Naive thymus-derived CD4-positive, alpha-beta T cell (primary cell): ENCODE measurements at regions not wholly inside any gene's neighbourhood (a gene's known extent, or its start where the extent isn't known, plus 50 kb on each side); places are given as distances from the start of the nearest gene placed in this dataset.
"Not testable (repeated sequence)": the region's sequence is repeated elsewhere in the genome, so short reads cannot be mapped to it uniquely, and the experiment has no call there.

ENCODE experiments used
- ATAC-seq: fragments of 150-1000 bp; cut with Tn5 transposase; 2 replicates; pipeline ENCODE4 v1.10.0; 2021; ENCODE audit warnings: mild to moderate bottlenecking, moderate library complexity
- CTCF ChIA-PET: fragments of 350-600 bp; sonication (Branson Sonifier 250); formaldehyde crosslinking; loops from one replicate; lab custom pipeline; 2021; ENCODE audit warnings: antibody characterized with exemption; lab: Charles Lee
- POLR2A ChIA-PET: fragments of 350-600 bp; sonication (Branson Sonifier 250); formaldehyde crosslinking; loops from one replicate; lab custom pipeline; 2021; ENCODE audit warnings: antibody characterized with exemption, inconsistent platforms; lab: Charles Lee
- DNase-seq, 9 donors: peaks; one replicate each; pipeline versions ENCODE4 v3.0.0 to v3.0.0-alpha.2; 2020 to 2022; ENCODE audit warnings: mixed read lengths in 1 of 9
- H3K27ac ChIP-seq: one replicate; pipeline ENCODE4 v1.7.0; 2013; ENCODE audit warnings: mild to moderate bottlenecking, low read depth, low read length, moderate library complexity
- H3K27me3 ChIP-seq, 2 donors: one replicate each; pipeline ENCODE4 v1.7.0; 2013; ENCODE audit warnings: low read length in 2 of 2, mild to moderate bottlenecking in 2 of 2, moderate library complexity in 2 of 2; ENCODE audit not compliant: control insufficient read depth in 2 of 2, insufficient read depth in 2 of 2
- H3K36me3 ChIP-seq, 3 experiments: 1 replicate in 2 of 3; 2 replicates in 1 of 3; pipeline ENCODE4 v1.7.0; 2013; ENCODE audit warnings: low read length in 3 of 3, mild to moderate bottlenecking in 3 of 3, moderate library complexity in 1 of 3; ENCODE audit not compliant: insufficient read depth in 3 of 3, control insufficient read depth in 2 of 3
- H3K4me1 ChIP-seq, 2 donors: one replicate each; pipeline ENCODE4 v1.7.0; 2013; ENCODE audit warnings: low read length in 2 of 2, mild to moderate bottlenecking in 2 of 2, moderate library complexity in 1 of 2; ENCODE audit not compliant: control insufficient read depth in 2 of 2, insufficient read depth in 2 of 2
- H3K4me3 ChIP-seq: 2 replicates; pipeline ENCODE4 v1.7.0; 2013; ENCODE audit warnings: mild to moderate bottlenecking, low read length
- H3K9me3 ChIP-seq, 3 experiments: 1 replicate in 2 of 3; 2 replicates in 1 of 3; pipeline ENCODE4 v1.7.0; 2013; ENCODE audit warnings: low read length in 3 of 3; ENCODE audit not compliant: control insufficient read depth in 2 of 3
- H3K27ac Mint-ChIP-seq, 9 donors: one replicate each; pipeline ENCODE4 v1.8.0; 2020 to 2022; ENCODE audit warnings: mixed read lengths in 9 of 9, mild to moderate bottlenecking in 8 of 9, moderate library complexity in 5 of 9, inconsistent platforms in 2 of 9
- H3K27me3 Mint-ChIP-seq, 5 donors: one replicate each; pipeline ENCODE4 v1.8.0; 2021 to 2022; ENCODE audit warnings: mixed read lengths in 5 of 5, mild to moderate bottlenecking in 1 of 5
- H3K36me3 Mint-ChIP-seq, 5 donors: one replicate each; pipeline ENCODE4 v1.8.0; 2020 to 2022; ENCODE audit warnings: mixed read lengths in 5 of 5, mild to moderate bottlenecking in 3 of 5, inconsistent platforms in 1 of 5
- H3K4me1 Mint-ChIP-seq, 7 donors: one replicate each; pipeline ENCODE4 v1.8.0; 2020 to 2022; ENCODE audit warnings: mixed read lengths in 7 of 7, mild to moderate bottlenecking in 3 of 7, inconsistent platforms in 1 of 7
- H3K4me3 Mint-ChIP-seq, 10 donors: one replicate each; pipeline ENCODE4 v1.8.0; 2020 to 2022; ENCODE audit warnings: mild to moderate bottlenecking in 10 of 10, mixed read lengths in 10 of 10, moderate library complexity in 6 of 10, inconsistent platforms in 2 of 10
- H3K9me3 Mint-ChIP-seq, 11 donors: one replicate each; pipeline ENCODE4 v1.8.0; 2020 to 2022; ENCODE audit warnings: mixed read lengths in 11 of 11, mild to moderate bottlenecking in 4 of 11, inconsistent platforms in 1 of 11, moderate library complexity in 1 of 11
- intact Hi-C, 2 donors: fragments of 100-400 bp; cut with micrococcal nuclease; formaldehyde crosslinking; loops; one replicate each; pipeline ENCODE4 v1.15.1; 2023

- Histone ChIP-seq H3K36me3 (no peaks in the 10 kb centered on the region), H3K4me1 (no peaks in the 10 kb centered on the region), H3K4me3 (no peak overlapping the region), H3K9me3 (no peaks in the 10 kb centered on the region), H3K27ac (no peak overlapping the region), H3K27me3 (no peaks in the 10 kb centered on the region)
- Mint-ChIP-seq H3K36me3 (no peaks in the 10 kb centered on the region), H3K9me3 (peaks cover 0 to 12% (median 2%) of the 10 kb centered on the region in 11 donors), H3K27me3 (peaks cover 0 to 28% (median 21%) of the 10 kb centered on the region in 5 donors), H3K27ac (no peak overlapping the region), H3K4me1 (no peaks in the 10 kb centered on the region), H3K4me3 (no peak overlapping the region)
- ChIA-PET POLR2A (no interaction called here), CTCF (no interaction called here)
- ATAC-seq (no peak), DNase-seq (no peak)
- intact Hi-C loops: no loop called here
These were observed 116.7 kb upstream of the CES5A start for GRCh38 chr16:55991843-55992242.

- no peak for DNase-seq
- peaks cover 0 to 12% (median 2%) of the 10 kb centered on the region in 11 donors for H3K9me3 Mint-ChIP-seq
- intact Hi-C loops: no loop called here
- H3K27me3 ChIP-seq: no peaks in the 10 kb centered on the region
- peaks cover 0 to 29% (median 20%) of the 10 kb centered on the region in 5 donors for H3K27me3 Mint-ChIP-seq
- H3K4me3 ChIP-seq: no peak overlapping the region
- no peak for ATAC-seq
- no peaks in the 10 kb centered on the region for H3K4me1 ChIP-seq
- no peaks in the 10 kb centered on the region for H3K9me3 ChIP-seq
- no peaks in the 10 kb centered on the region for H3K36me3 Mint-ChIP-seq
- ChIA-PET CTCF (no interaction called here), POLR2A (no interaction called here)
- no peaks in the 10 kb centered on the region for H3K36me3 ChIP-seq
- no peaks in the 10 kb centered on the region for H3K4me1 Mint-ChIP-seq
- H3K4me3 Mint-ChIP-seq: no peak overlapping the region
- no peak overlapping the region for H3K27ac ChIP-seq
- no peak overlapping the region for H3K27ac Mint-ChIP-seq
These were observed 114.4 kb upstream of the CES5A start for GRCh38 chr16:55989569-55989907.

DNA sequence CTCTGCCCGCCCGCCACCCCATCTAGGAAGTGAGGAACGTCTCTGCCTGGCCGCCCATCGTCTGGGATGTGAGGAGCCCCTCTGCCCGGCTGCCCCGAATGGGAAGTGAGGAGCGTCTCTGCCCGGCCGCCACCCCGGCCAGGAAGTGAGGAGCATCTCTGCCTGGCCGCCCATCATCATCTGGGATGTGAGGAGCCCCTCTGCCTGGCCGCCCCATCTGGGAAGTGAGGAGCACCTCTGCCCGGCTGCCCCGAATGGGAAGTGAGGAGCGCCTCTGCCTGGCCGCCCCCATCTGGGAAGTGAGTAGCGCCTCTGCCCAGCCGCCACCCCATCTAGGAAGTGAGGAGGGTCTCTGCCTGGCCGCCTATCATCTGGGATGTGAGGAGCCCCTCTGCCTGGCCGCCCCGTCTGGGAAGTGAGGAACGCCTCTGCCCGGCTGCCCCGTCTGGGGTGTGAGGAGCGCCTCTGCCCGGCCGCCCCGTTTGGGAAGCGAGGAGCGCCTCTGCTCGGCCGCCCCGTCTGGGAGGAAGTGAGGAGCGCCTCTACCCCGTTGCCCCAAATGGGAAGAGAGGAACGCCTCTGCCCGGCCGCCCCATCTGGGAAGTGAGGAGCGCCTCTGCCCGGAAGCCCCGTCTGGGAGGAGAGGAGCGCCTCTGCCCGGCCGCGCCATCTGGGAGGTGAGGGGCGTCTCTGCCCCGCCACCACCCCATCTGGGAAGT is 113.8 kb upstream of the CES5A start:
- H3K4me3 ChIP-seq, H3K4me3 Mint-ChIP-seq, H3K27ac ChIP-seq, CTCF ChIA-PET, H3K4me1 ChIP-seq, H3K4me1 Mint-ChIP-seq, H3K9me3 ChIP-seq, ATAC-seq, DNase-seq, H3K36me3 Mint-ChIP-seq, H3K27me3 ChIP-seq, H3K36me3 ChIP-seq, POLR2A ChIA-PET, intact Hi-C loops, H3K27ac Mint-ChIP-seq: not testable (repeated sequence)
- H3K27me3 Mint-ChIP-seq: peaks cover 0 to 31% (median 19%) of the 10 kb centered on the region in 5 donors
- H3K9me3 Mint-ChIP-seq: peaks cover 0 to 12% (median 2%) of the 10 kb centered on the region in 11 donors

DNA sequence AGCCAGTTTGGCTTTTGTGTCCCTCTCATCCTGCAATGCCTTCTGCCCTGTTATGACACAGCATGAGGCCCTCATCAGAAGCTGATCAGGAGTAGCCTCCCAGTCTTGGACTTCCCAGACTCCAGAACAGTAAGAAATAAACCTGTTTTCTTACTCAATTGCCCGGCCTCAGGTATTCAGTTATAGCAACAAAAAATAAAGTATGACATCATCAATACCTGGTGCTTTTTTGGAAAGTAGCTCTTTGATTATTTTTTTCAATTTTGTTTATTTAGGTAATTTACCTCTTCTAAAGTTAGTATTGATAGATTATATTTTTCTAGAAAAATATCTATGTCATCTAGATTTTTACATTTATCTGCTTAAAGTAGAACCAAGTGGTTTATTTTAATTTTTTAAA is 112.8 kb upstream of the CES5A start:
- no peak overlapping the region for H3K27ac Mint-ChIP-seq
- no peaks in the 10 kb centered on the region for H3K27me3 ChIP-seq
- DNase-seq: no peak
- H3K36me3 Mint-ChIP-seq: no peaks in the 10 kb centered on the region
- H3K9me3 Mint-ChIP-seq: peaks cover 0 to 12% (median 2%) of the 10 kb centered on the region in 11 donors
- intact Hi-C loops: no loop called here
- no peaks in the 10 kb centered on the region for H3K4me1 ChIP-seq
- no peak overlapping the region for H3K4me3 Mint-ChIP-seq
- no peaks in the 10 kb centered on the region for H3K4me1 Mint-ChIP-seq
- H3K9me3 ChIP-seq: no peaks in the 10 kb centered on the region
- ChIA-PET CTCF (no interaction called here), POLR2A (no interaction called here)
- ATAC-seq: no peak
- peaks cover 0 to 32% (median 23%) of the 10 kb centered on the region in 5 donors for H3K27me3 Mint-ChIP-seq
- no peaks in the 10 kb centered on the region for H3K36me3 ChIP-seq
- H3K27ac ChIP-seq: no peak overlapping the region
- no peak overlapping the region for H3K4me3 ChIP-seq

DNA sequence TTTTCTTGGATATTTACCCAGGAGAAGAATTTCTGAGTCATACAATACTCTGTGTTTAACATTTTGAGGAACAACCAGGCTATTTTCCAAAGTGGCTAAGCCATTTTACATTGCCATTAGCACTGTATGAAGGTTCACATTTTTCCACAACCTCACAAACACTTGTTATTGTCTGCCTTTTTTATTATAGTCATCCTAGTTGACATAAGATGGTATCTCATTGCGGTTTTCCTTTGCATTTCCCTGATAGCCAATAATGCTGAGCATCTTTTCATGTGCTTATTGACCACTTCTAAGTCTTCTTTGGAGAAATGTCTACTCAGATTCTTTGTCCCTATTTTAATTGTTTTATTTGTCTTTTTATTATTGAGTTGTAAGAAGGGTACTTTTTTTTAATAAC is 107.4 kb upstream of the CES5A start:
- ChIA-PET POLR2A (no interaction called here), CTCF (no interaction called here)
- Histone ChIP-seq H3K27ac (no peak overlapping the region), H3K36me3 (no peaks in the 10 kb centered on the region), H3K27me3 (no peaks in the 10 kb centered on the region), H3K4me1 (no peaks in the 10 kb centered on the region), H3K9me3 (no peaks in the 10 kb centered on the region), H3K4me3 (no peak overlapping the region)
- DNase-seq (no peak), ATAC-seq (no peak)
- Mint-ChIP-seq H3K4me3 (no peak overlapping the region), H3K4me1 (no peaks in the 10 kb centered on the region), H3K9me3 (peaks cover 0 to 7% (median 0%) of the 10 kb centered on the region in 11 donors), H3K36me3 (no peaks in the 10 kb centered on the region), H3K27me3 (peaks cover 2 to 18% (median 11%) of the 10 kb centered on the region in 5 donors), H3K27ac (no peak overlapping the region)
- intact Hi-C loops: no loop called here

- no peak overlapping the region for H3K4me3 ChIP-seq
- POLR2A ChIA-PET: no interaction called here
- no peak for DNase-seq
- no peak overlapping the region for H3K27ac ChIP-seq
- H3K27ac Mint-ChIP-seq: no peak overlapping the region
- CTCF ChIA-PET: no interaction called here
- no peak for ATAC-seq
- no peaks in the 10 kb centered on the region for H3K4me1 Mint-ChIP-seq
- peaks cover 0 to 6% (median 0%) of the 10 kb centered on the region in 11 donors for H3K9me3 Mint-ChIP-seq
- H3K36me3 ChIP-seq: no peaks in the 10 kb centered on the region
- H3K36me3 Mint-ChIP-seq: no peaks in the 10 kb centered on the region
- H3K27me3 Mint-ChIP-seq: peaks cover 4 to 14% (median 11%) of the 10 kb centered on the region in 5 donors
- H3K27me3 ChIP-seq: no peaks in the 10 kb centered on the region
- H3K4me3 Mint-ChIP-seq: no peak overlapping the region
- no peaks in the 10 kb centered on the region for H3K9me3 ChIP-seq
- H3K4me1 ChIP-seq: no peaks in the 10 kb centered on the region
- intact Hi-C loops: no loop called here
These were observed 106.4 kb upstream of the CES5A start for GRCh38 chr16:55981557-55981956.

DNA sequence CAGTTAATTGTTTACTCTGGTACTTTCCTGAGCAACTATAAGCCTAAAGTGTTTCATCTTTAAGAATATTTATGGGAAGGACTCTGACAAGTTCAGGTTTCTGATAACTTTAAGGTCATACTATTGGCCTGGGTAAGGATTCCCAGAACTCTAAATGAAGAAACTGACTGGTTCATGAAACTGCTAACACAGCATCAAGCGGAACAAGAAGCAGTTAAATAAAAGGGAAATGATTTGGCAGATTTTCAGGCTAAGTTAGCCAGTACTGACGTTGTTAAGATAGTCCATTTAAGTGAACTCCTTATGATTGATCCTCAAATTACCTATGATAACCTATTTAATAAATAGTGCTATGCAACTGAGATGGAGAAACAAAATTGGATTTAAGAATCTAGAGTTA is 101.6 kb upstream of the CES5A start:
- no peaks in the 10 kb centered on the region for H3K4me1 Mint-ChIP-seq
- CTCF ChIA-PET: no interaction called here

More for the DNA sequence above, 101.6 kb upstream of the CES5A start:
- Histone ChIP-seq H3K4me1 (no peaks in the 10 kb centered on the region), H3K27ac (no peak overlapping the region), H3K36me3 (no peaks in the 10 kb centered on the region), H3K4me3 (no peak overlapping the region), H3K9me3 (no peaks in the 10 kb centered on the region), H3K27me3 (no peaks in the 10 kb centered on the region)
- H3K36me3 Mint-ChIP-seq: no peaks in the 10 kb centered on the region
- no peak overlapping the region for H3K27ac Mint-ChIP-seq
- H3K27me3 Mint-ChIP-seq: peaks cover 7 to 15% (median 8%) of the 10 kb centered on the region in 5 donors
- peaks cover 0 to 5% (median 0%) of the 10 kb centered on the region in 11 donors for H3K9me3 Mint-ChIP-seq
- H3K4me3 Mint-ChIP-seq: no peak overlapping the region
- intact Hi-C loops: no loop called here
- POLR2A ChIA-PET: no interaction called here
- ATAC-seq (no peak), DNase-seq (no peak)
